Esophagus squamous epithelium (tissue), 5 donors: ENCODE measurements at regions not wholly inside any gene's neighbourhood (a gene's known extent, or its start where the extent isn't known, plus 50 kb on each side); places are given as distances from the start of the nearest gene placed in this dataset.

Source experiments
- DNase-seq: peaks from one replicate; lab custom pipeline; 2025; lab: John Stamatoyannopoulos, UW
- H3K27ac ChIP-seq, 4 donors: fragments of 200-600 bp; sonication (generic); one replicate each; pipeline ENCODE4 v1.5.1; 2016 to 2019; ENCODE audit warnings: mild to moderate bottlenecking in 1 of 4
- H3K27me3 ChIP-seq, 4 donors: fragments of 200-600 bp; sonication (generic); 1 replicate in 3 of 4; 2 replicates in 1 of 4; pipeline versions ENCODE4 v1.5.1 to v1.6.0; 2017 to 2021; ENCODE audit warnings: antibody characterized with exemption in 1 of 4
- H3K36me3 ChIP-seq, 3 donors: fragments of 200-600 bp; sonication (generic); one replicate each; pipeline ENCODE4 v1.5.1; 2016 to 2019
- H3K4me1 ChIP-seq, 3 donors: fragments of 200-600 bp; sonication (generic); one replicate each; pipeline ENCODE4 v1.5.1; 2017 to 2019
- H3K4me3 ChIP-seq, 4 donors: fragments of 200-600 bp; sonication (generic); 1 replicate in 3 of 4; 2 replicates in 1 of 4; pipeline ENCODE4 v1.5.1; 2016 to 2019; ENCODE audit warnings: mild to moderate bottlenecking in 2 of 4, moderate library complexity in 1 of 4
- H3K9me3 ChIP-seq, 3 donors: fragments of 200-600 bp; sonication (generic); one replicate each; pipeline ENCODE4 v1.5.1; 2016 to 2019
- CTCF ChIP-seq, 6 experiments: fragments of 450-650 bp in 4 of 6; fragments of 200-600 bp in 2 of 6; sonication (generic) in 2 of 6; IDR thresholded peaks; one replicate each; pipeline ENCODE4 v1.5.1; 2016 to 2019; ENCODE audit warnings: antibody characterized with exemption in 6 of 6, mild to moderate bottlenecking in 4 of 6, moderate library complexity in 4 of 6
- POLR2A ChIP-seq, 4 donors: fragments of 450-650 bp; IDR thresholded peaks; one replicate each; pipeline ENCODE4 v1.6.1; 2017; ENCODE audit warnings: antibody characterized with exemption in 4 of 4, mild to moderate bottlenecking in 4 of 4, moderate library complexity in 3 of 4
- WGBS, 2 donors: methylation state at CpG; one replicate each; pipeline ENCODE4 v1.1.5; 2018; 5-methylcytosine and 5-hydroxymethylcytosine counted together
- intact Hi-C: fragments of 100-400 bp; cut with DNase I; formaldehyde crosslinking; loops from one replicate; pipeline ENCODE4 v1.15.0; 2022
- donor health status: DM: yes; HTN: yes; CAD: no.

DNA sequence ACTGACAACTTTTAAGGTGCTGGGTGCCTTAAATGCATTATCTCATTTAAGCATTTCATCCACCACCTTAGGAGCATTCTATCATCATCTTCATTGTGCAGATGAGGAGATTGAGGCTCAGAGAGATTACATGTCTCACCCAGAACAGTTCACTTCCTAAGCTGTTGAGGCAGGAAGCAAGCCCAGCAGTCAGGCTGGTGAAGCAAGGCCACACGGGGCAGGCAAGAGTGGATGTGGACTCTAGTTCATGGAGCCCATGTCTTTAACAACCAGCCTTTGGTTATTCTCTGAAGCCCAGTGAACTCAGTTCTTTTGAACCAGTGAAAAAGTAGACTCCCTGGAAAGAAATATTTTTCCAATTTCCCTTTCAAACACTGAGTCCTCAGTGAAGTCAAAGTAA, 294.8 kb upstream of the MGAT5 start:
- Histone ChIP-seq H3K9me3 (no peaks in the 10 kb centered on the region), H3K4me3 (no peak overlapping the region), H3K27me3 (peaks cover 0 to 35% (median 0%) of the 10 kb centered on the region in 4 donors), H3K27ac (no peak overlapping the region), H3K36me3 (no peaks in the 10 kb centered on the region), H3K4me1 (no peaks in the 10 kb centered on the region)
- DNase-seq = no peak
- intact Hi-C loops = no loop called here
- WGBS, 2 donors = 50 to 70% methylated on average over 1 of the region's 1 CpG
- TF ChIP-seq CTCF (IDR thresholded peaks at IDR 0.05) (no peak), POLR2A (IDR thresholded peaks at IDR 0.05) (no peak)

DNA sequence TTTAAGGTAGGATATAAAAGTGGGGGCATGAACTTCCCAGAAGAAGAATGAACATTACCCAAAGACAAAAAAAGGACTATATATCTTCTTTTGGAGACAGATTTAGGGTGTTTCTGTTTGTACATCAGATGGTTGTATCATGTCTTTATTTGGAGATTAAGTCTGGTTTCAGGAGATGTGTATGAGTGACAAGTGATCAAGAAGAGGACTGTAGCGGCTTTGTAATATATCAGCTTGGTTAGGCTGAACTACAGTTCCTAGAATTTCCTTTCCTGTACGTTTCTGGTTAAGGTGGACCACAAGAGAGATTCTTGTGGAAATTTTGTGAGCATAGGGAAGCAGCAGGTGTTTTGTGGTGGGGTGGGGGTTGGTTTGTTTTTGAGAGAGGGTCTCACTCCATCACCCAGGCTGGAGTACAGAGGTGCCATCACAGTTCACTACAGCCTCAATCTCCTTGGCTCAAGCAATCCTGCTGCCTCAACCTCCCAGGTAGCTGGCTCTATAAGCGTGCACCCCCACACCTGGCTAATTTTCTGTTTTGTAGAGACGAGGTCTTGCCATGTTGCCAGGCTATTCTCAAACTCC, 287.1 kb upstream of the MGAT5 start:
- Histone ChIP-seq H3K27ac (no peak overlapping the region), H3K4me3 (no peak overlapping the region), H3K36me3 (no peaks in the 10 kb centered on the region), H3K9me3 (no peaks in the 10 kb centered on the region), H3K27me3 (peaks cover 0 to 30% (median 0%) of the 10 kb centered on the region in 4 donors), H3K4me1 (no peaks in the 10 kb centered on the region)
- TF ChIP-seq CTCF (IDR thresholded peaks at IDR 0.05) (no peak), POLR2A (IDR thresholded peaks at IDR 0.05) (no peak)
- intact Hi-C loops = no loop called here
- WGBS, 2 donors = 50 to 53% methylated on average over 3 to 4 of the region's 4 CpGs
- no peak for DNase-seq

DNA sequence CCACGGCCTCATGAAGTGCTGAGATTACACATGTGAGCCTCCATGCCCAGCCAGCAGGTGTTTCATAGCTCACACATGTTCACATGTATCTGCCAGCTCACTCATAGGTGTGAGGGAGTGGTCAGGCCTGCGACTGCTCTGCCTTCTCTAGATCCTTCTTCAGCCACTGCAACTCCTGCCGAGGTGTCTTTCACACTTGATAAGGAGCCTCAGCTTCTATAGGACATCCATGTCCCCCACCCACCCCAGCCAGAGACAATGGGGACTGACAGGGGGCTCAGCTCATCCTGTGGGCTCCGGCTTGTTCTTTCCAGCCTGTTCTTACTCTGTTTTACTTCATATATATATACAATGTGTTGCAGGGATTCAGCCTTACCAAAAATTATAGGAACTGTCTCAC, 286.5 kb upstream of the MGAT5 start:
- no peaks in the 10 kb centered on the region for H3K36me3 ChIP-seq
- no peaks in the 10 kb centered on the region for H3K9me3 ChIP-seq
- no peak for TF ChIP-seq CTCF (IDR thresholded peaks at IDR 0.05)
- no peak for TF ChIP-seq POLR2A (IDR thresholded peaks at IDR 0.05)
- intact Hi-C loops = no loop called here
- H3K4me1 ChIP-seq = no peaks in the 10 kb centered on the region
- DNase-seq = no peak
- H3K27ac ChIP-seq = no peak overlapping the region
- 54 to 56% methylated on average over 4 of the region's 4 CpGs for WGBS, 2 donors
- no peak overlapping the region for H3K4me3 ChIP-seq
- H3K27me3 ChIP-seq = peaks cover 0 to 31% (median 0%) of the 10 kb centered on the region in 4 donors

DNA sequence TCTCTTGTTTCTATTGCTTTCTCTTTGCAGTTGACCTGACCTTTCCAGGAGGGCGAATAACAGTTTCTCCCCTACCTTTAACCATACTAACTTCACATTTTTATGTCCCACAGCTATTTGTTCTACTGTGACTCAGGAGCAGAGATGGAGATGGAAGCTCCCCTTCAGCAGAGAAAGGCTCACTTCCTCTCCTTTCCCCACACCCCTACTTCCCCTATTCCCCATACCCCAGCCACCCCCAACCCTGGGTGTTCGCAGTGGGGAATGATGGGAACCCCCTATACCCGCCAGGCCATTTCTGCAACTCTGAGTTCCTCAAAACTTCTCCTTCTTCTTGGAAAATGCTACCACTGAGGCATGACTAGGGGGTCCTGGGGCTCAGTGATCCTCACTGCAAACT, 285.4 kb upstream of the MGAT5 start:
- no peak for TF ChIP-seq CTCF (IDR thresholded peaks at IDR 0.05)
- no peak for TF ChIP-seq POLR2A (IDR thresholded peaks at IDR 0.05)
- H3K27me3 ChIP-seq = peaks cover 0 to 27% (median 0%) of the 10 kb centered on the region in 4 donors
- 60 to 63% methylated on average over 2 to 3 of the region's 3 CpGs for WGBS, 2 donors
- H3K9me3 ChIP-seq = no peaks in the 10 kb centered on the region
- no peak for DNase-seq
- H3K27ac ChIP-seq = no peak overlapping the region
- H3K36me3 ChIP-seq = no peaks in the 10 kb centered on the region
- intact Hi-C loops = no loop called here
- H3K4me3 ChIP-seq = no peak overlapping the region
- no peaks in the 10 kb centered on the region for H3K4me1 ChIP-seq

GRCh38 chr2:133970641-133971040, 283.2 kb upstream of the MGAT5 start:
- intact Hi-C loops = no loop called here
- peaks cover 0 to 19% (median 0%) of the 10 kb centered on the region in 4 donors for H3K27me3 ChIP-seq
- no peaks in the 10 kb centered on the region for H3K9me3 ChIP-seq
- H3K27ac ChIP-seq = no peak overlapping the region
- H3K4me1 ChIP-seq = no peaks in the 10 kb centered on the region
- WGBS, 2 donors = 67 to 68% methylated on average over 4 to 6 of the region's 6 CpGs
- TF ChIP-seq POLR2A (IDR thresholded peaks at IDR 0.05) = no peak
- no peak for TF ChIP-seq CTCF (IDR thresholded peaks at IDR 0.05)
- DNase-seq = no peak
- H3K4me3 ChIP-seq = no peak overlapping the region
- H3K36me3 ChIP-seq = no peaks in the 10 kb centered on the region
